ENCODE measurements at regions not wholly inside any gene's neighbourhood (a gene's known extent, or its start where the extent isn't known, plus 50 kb on each side); places are given as distances from the start of the nearest gene placed in this dataset.

- Mint-ChIP-seq H3K4me3 (no peak overlapping the region), H3K36me3 (ENCODE audit: low read depth) (no peaks in the 10 kb centered on the region), H3K27ac (no peak overlapping the region), H3K4me1 (ENCODE audit: low read depth) (peaks cover 7% of the 10 kb centered on the region), H3K9me3 (no peaks in the 10 kb centered on the region), H3K27me3 (peaks cover 78% of the 10 kb centered on the region)
- TF ChIP-seq, protein P1, sequence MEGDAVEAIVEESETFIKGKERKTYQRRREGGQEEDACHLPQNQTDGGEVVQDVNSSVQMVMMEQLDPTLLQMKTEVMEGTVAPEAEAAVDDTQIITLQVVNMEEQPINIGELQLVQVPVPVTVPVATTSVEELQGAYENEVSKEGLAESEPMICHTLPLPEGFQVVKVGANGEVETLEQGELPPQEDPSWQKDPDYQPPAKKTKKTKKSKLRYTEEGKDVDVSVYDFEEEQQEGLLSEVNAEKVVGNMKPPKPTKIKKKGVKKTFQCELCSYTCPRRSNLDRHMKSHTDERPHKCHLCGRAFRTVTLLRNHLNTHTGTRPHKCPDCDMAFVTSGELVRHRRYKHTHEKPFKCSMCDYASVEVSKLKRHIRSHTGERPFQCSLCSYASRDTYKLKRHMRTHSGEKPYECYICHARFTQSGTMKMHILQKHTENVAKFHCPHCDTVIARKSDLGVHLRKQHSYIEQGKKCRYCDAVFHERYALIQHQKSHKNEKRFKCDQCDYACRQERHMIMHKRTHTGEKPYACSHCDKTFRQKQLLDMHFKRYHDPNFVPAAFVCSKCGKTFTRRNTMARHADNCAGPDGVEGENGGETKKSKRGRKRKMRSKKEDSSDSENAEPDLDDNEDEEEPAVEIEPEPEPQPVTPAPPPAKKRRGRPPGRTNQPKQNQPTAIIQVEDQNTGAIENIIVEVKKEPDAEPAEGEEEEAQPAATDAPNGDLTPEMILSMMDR (IDR thresholded peaks at IDR 0.05): no peak
- ChIA-PET CTCF (no interaction called here), POLR2A (no interaction called here)
- peaks cover 16 to 31% of the 10 kb centered on the region in 2 experiments for H3K27me3 ChIP-seq (ENCODE audit: control insufficient read depth in 1 of 2, insufficient read depth in 2 of 2, low read length in 2 of 2)
- H3K4me1 ChIP-seq (ENCODE audit: insufficient read depth, low read length): no peaks in the 10 kb centered on the region
- no peaks in the 10 kb centered on the region for H3K9me3 ChIP-seq (ENCODE audit: control insufficient read depth in 1 of 2, insufficient read depth in 1 of 2, low read length in 2 of 2)
- ATAC-seq (ENCODE audit: poor library complexity): no peak
- no peak overlapping the region for H3K4me3 ChIP-seq (ENCODE audit: low read length)
- no peak overlapping the region for H3K27ac ChIP-seq (ENCODE audit: low read depth in 1 of 2, low read length in 2 of 2)
- DNase-seq: no peak
- H3K36me3 ChIP-seq (ENCODE audit: insufficient read depth, low read length): no peaks in the 10 kb centered on the region
- intact Hi-C loops (cut with DNase I, micrococcal nuclease): no loop called here
Observed at GRCh38 chr1:114207635-114208034, 54.0 kb upstream of the SYT6 start.

DNA sequence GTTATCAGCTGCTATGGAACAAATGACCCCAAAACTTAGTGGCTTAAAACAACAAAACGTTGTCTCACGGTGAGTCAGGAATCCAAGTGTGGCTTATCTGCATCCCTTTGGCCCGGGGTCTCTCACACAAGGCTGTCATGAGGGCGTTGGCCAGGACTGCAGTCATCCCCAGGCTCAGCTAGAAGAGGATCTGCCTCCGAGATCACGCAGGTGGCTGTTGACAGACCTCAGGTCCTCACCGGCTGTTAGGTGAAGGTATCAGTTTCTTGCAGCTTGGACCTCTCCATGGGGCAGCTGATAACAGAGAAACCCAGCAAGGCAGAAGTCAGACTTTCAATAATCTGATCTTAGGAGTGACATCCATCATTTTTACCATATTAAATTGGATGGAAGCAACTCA, 52.7 kb upstream of the SYT6 start:
- peaks cover 16 to 31% of the 10 kb centered on the region in 2 experiments for H3K27me3 ChIP-seq (ENCODE audit: control insufficient read depth in 1 of 2, insufficient read depth in 2 of 2, low read length in 2 of 2)
- POLR2A ChIA-PET: no interaction called here
- TF ChIP-seq, protein P1 (IDR thresholded peaks at IDR 0.05): no peak
- no peak for ATAC-seq (ENCODE audit: poor library complexity)
- intact Hi-C loops (cut with DNase I, micrococcal nuclease): no loop called here
- no peaks in the 10 kb centered on the region for H3K4me1 ChIP-seq (ENCODE audit: insufficient read depth, low read length)
- H3K36me3 ChIP-seq (ENCODE audit: insufficient read depth, low read length): no peaks in the 10 kb centered on the region
- DNase-seq: no peak
- Mint-ChIP-seq H3K4me1 (ENCODE audit: low read depth) (peaks cover 7% of the 10 kb centered on the region), H3K27ac (no peak overlapping the region), H3K27me3 (peaks cover 79% of the 10 kb centered on the region), H3K9me3 (no peaks in the 10 kb centered on the region), H3K4me3 (no peak overlapping the region), H3K36me3 (ENCODE audit: low read depth) (no peaks in the 10 kb centered on the region)
- no peak overlapping the region for H3K27ac ChIP-seq (ENCODE audit: low read depth in 1 of 2, low read length in 2 of 2)
- CTCF ChIA-PET: interaction anchor here (1.0 kb wide), 1 partner anchor 80 kb away, joined by 3 read pairs; no protein-coding TSS in a partner anchor
- no peak overlapping the region for H3K4me3 ChIP-seq (ENCODE audit: low read length)
- no peaks in the 10 kb centered on the region for H3K9me3 ChIP-seq (ENCODE audit: control insufficient read depth in 1 of 2, insufficient read depth in 1 of 2, low read length in 2 of 2)

DNA sequence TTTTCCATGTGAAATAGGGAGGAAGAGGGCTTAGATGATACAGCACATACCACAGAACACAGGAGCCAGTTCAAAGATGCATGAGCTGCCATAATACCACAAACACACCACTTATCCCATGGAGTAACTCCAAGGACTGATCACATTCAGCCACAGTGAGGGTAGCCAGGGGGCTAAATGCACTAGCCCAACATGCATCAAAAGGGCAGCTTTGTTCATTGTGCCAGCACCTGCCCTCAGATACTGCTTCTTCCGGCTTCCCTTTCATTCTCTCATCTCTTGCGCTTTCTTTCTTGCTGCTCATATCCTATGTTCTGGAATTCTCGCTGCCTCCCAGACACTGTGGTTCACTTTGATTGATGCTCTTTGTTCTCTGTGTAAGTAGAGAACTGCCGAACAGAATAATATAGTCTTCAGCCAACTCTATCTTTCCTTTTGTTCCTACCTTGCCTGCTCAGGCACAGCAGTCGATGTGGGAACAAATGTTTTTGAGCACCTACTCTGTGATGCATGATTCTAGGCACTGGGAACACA, 50.0 kb upstream of the SYT6 start:
- Mint-ChIP-seq H3K4me3 (no peak overlapping the region), H3K4me1 (ENCODE audit: low read depth) (peaks cover 7% of the 10 kb centered on the region), H3K27ac (no peak overlapping the region), H3K9me3 (no peaks in the 10 kb centered on the region), H3K36me3 (ENCODE audit: low read depth) (no peaks in the 10 kb centered on the region), H3K27me3 (peaks cover 77% of the 10 kb centered on the region)
- H3K27me3 ChIP-seq (ENCODE audit: control insufficient read depth in 1 of 2, insufficient read depth in 2 of 2, low read length in 2 of 2): peaks cover 11 to 25% of the 10 kb centered on the region in 2 experiments
- CTCF ChIA-PET: no interaction called here
- TF ChIP-seq, protein P1 (IDR thresholded peaks at IDR 0.05): no peak
- no peak overlapping the region for H3K4me3 ChIP-seq (ENCODE audit: low read length)
- no peaks in the 10 kb centered on the region for H3K36me3 ChIP-seq (ENCODE audit: insufficient read depth, low read length)
- ATAC-seq (ENCODE audit: poor library complexity): no peak
- no peaks in the 10 kb centered on the region for H3K4me1 ChIP-seq (ENCODE audit: insufficient read depth, low read length)
- intact Hi-C loops (cut with DNase I, micrococcal nuclease): no loop called here
- POLR2A ChIA-PET: no interaction called here
- no peak for DNase-seq
- no peak overlapping the region for H3K27ac ChIP-seq (ENCODE audit: low read depth in 1 of 2, low read length in 2 of 2)
- H3K9me3 ChIP-seq (ENCODE audit: control insufficient read depth in 1 of 2, insufficient read depth in 1 of 2, low read length in 2 of 2): no peaks in the 10 kb centered on the region
